HCT116 (cell line): ENCODE measurements at regions not wholly inside any gene's neighbourhood (a gene's known extent, or its start where the extent isn't known, plus 50 kb on each side); places are given as distances from the start of the nearest gene placed in this dataset.

Experiments
- ATAC-seq: fragments of 200-7000 bp; cut with Tn5 transposase; 2 replicates; pipeline ENCODE4 v1.9.1; 2020; ENCODE audit warnings: mild to moderate bottlenecking, moderate library complexity
- BruUV-seq: library from RNA; stranded (reverse); fragments of 400-500 nt; replicated peaks from 2 replicates; lab custom pipeline; 2021; lab: Mats Ljungman, UMichigan
- CTCF ChIA-PET: fragments of 300-600 bp; sonication (Branson Sonifier 250); formaldehyde crosslinking; loops from one replicate; lab custom pipeline; 2021; ENCODE audit warnings: antibody characterized with exemption; lab: Charles Lee
- POLR2A ChIA-PET: fragments of 300-600, 350-600 bp; sonication (Branson Sonifier 250); formaldehyde crosslinking; loops from one replicate; lab custom pipeline; 2021; ENCODE audit warnings: antibody characterized with exemption; lab: Charles Lee
- RAD21 ChIA-PET, 2 experiments: fragments of 300-600 bp; sonication (Branson Sonifier 250); formaldehyde crosslinking; loops; one replicate each; lab custom pipeline; 2023; ENCODE audit warnings: low total read pairs in 2 of 2; ENCODE audit not compliant: uncharacterized antibody in 2 of 2, unreplicated experiment in 2 of 2, low non-redundant PET in 1 of 2; lab: Charles Lee
- DNase-seq: peaks from one replicate; pipeline ENCODE4 v3.0.0-alpha.2; 2010; ENCODE audit warnings: low read depth, low spot score
- H2AFZ ChIP-seq: fragments of 200-600 bp; shearing (Covaris generic), sonication (generic); 2 replicates; pipeline ENCODE4 v1.6.1; 2017; ENCODE audit warnings: low read depth, mixed run types, mixed read lengths, antibody characterized with exemption, low read length; ENCODE audit not compliant: poor library complexity, severe bottlenecking
- H3K27ac ChIP-seq: 2 replicates; pipeline ENCODE4 v1.5.1; 2012; ENCODE audit warnings: low read depth, low read length
- H3K27me3 ChIP-seq: fragments of 200-600 bp; sonication (generic); 2 replicates; pipeline ENCODE4 v1.6.1; 2016; ENCODE audit warnings: mixed run types, low read length, mixed read lengths; ENCODE audit not compliant: insufficient read depth
- H3K36me3 ChIP-seq, 2 experiments: fragments of 200-500 bp in 1 of 2; fragments of 200-600 bp in 1 of 2; sonication (Bioruptor generic) in 1 of 2; sonication (generic) in 1 of 2; 2 replicates each; pipeline versions ENCODE4 v1.5.1 to v1.6.1; 2014 to 2016; ENCODE audit warnings: low read length in 2 of 2, inconsistent platforms in 1 of 2, mixed read lengths in 1 of 2, mixed run types in 1 of 2; ENCODE audit not compliant: insufficient read depth in 2 of 2, control insufficient read depth in 1 of 2
- H3K4me1 ChIP-seq, 2 experiments: fragments of 200-600 bp in 1 of 2; sonication (generic) in 1 of 2; 2 replicates each; pipeline versions ENCODE4 v1.5.1 to v1.6.1; 2012 to 2017; ENCODE audit warnings: low read length in 2 of 2, inconsistent platforms in 1 of 2, mild to moderate bottlenecking in 1 of 2, mixed read lengths in 1 of 2, mixed run types in 1 of 2, moderate library complexity in 1 of 2; ENCODE audit not compliant: insufficient read depth in 2 of 2, control insufficient read depth in 1 of 2
- H3K4me2 ChIP-seq: fragments of 200-600 bp; sonication (generic); 2 replicates; pipeline ENCODE4 v1.6.1; 2017; ENCODE audit warnings: mixed run types, low read length, mixed read lengths
- H3K4me3 ChIP-seq, 2 experiments: fragments of 200-600 bp in 1 of 2; sonication (generic) in 1 of 2; replicated peaks in 1 of 2; 2 replicates each; pipeline ENCODE4 v1.5.1; 2011 to 2016; ENCODE audit warnings: low read length in 2 of 2, control low read depth in 1 of 2, low read depth in 1 of 2, mild to moderate bottlenecking in 1 of 2, mixed read lengths in 1 of 2, mixed run types in 1 of 2
- H3K79me2 ChIP-seq: fragments of 200-600 bp; sonication (generic); 2 replicates; pipeline ENCODE4 v1.6.1; 2017; ENCODE audit warnings: mild to moderate bottlenecking, mixed run types, low read length, moderate library complexity, mixed read lengths; ENCODE audit not compliant: insufficient read depth
- H3K9ac ChIP-seq: fragments of 200-600 bp; sonication (generic); 2 replicates; pipeline ENCODE4 v1.6.1; 2016; ENCODE audit warnings: low read length, mixed read lengths
- H3K9me2 ChIP-seq: fragments of 200-600 bp; sonication (generic), shearing (Covaris generic); 2 replicates; pipeline ENCODE4 v1.6.1; 2017; ENCODE audit warnings: mixed run types, mild to moderate bottlenecking, moderate library complexity; ENCODE audit not compliant: insufficient read depth
- H3K9me3 ChIP-seq, 2 experiments: fragments of 200-500 bp in 1 of 2; fragments of 200-600 bp in 1 of 2; sonication (Bioruptor generic) in 1 of 2; sonication (generic) in 1 of 2; 2 replicates each; pipeline ENCODE4 v1.6.1; 2014 to 2017; ENCODE audit warnings: low read length in 2 of 2, mixed read lengths in 2 of 2, inconsistent platforms in 1 of 2, low read depth in 1 of 2, mild to moderate bottlenecking in 1 of 2, mixed run types in 1 of 2, moderate library complexity in 1 of 2; ENCODE audit not compliant: control insufficient read depth in 1 of 2, insufficient read depth in 1 of 2
- H4K20me1 ChIP-seq: fragments of 200-600 bp; sonication (generic), shearing (Covaris generic); 2 replicates; pipeline ENCODE4 v1.6.1; 2017; ENCODE audit warnings: mixed run types, mild to moderate bottlenecking, moderate library complexity; ENCODE audit not compliant: insufficient read depth
- ELF1 ChIP-seq: IDR thresholded peaks from 2 replicates; pipeline ENCODE4 v1.6.1; 2012; ENCODE audit warnings: low read depth, borderline replicate concordance
- EZH2 ChIP-seq: fragments of 200-600 bp; sonication (generic); IDR thresholded peaks from 2 replicates; pipeline ENCODE4 v1.6.1; 2017; ENCODE audit warnings: antibody characterized with exemption, mixed run types
- MAX ChIP-seq: IDR thresholded peaks from 2 replicates; pipeline ENCODE4 v1.6.1; 2012
- REST ChIP-seq: IDR thresholded peaks from 2 replicates; pipeline ENCODE4 v1.6.1; 2012; ENCODE audit warnings: low read depth
- SP1 ChIP-seq: IDR thresholded peaks from 2 replicates; pipeline ENCODE4 v1.6.1; 2012; ENCODE audit warnings: low read depth
- SRF ChIP-seq: IDR thresholded peaks from 2 replicates; pipeline ENCODE4 v1.6.1; 2012; ENCODE audit warnings: low read depth
- intact Hi-C: fragments of 100-400 bp; cut with micrococcal nuclease; formaldehyde crosslinking; loops from 2 replicates; pipeline ENCODE4 v1.10.0; 2022

- no TSS peak for BruUV-seq
- no peak for ATAC-seq
- RAD21 ChIA-PET: interaction anchor here (0.6 to 1.8 kb wide), 4 partner anchors 181 to 1058 kb away, joined by 3 to 8 read pairs (median 7); no protein-coding TSS in a partner anchor
- POLR2A ChIA-PET: no interaction called here
- no peak for DNase-seq
- Histone ChIP-seq H3K79me2 (no peaks in the 10 kb centered on the region), H2AFZ (no peak overlapping the region), H3K27me3 (no peaks in the 10 kb centered on the region), H4K20me1 (no peaks in the 10 kb centered on the region), H3K9ac (no peak overlapping the region), H3K4me1 (peaks cover 0 to 8% of the 10 kb centered on the region in 2 experiments; a peak in 2 of 4 replicates), H3K9me3 (no peaks in the 10 kb centered on the region), H3K9me2 (no peaks in the 10 kb centered on the region), H3K4me3 (no peak overlapping the region), H3K27ac (no peak overlapping the region), H3K4me2 (no peak overlapping the region), H3K36me3 (no peaks in the 10 kb centered on the region)
- TF ChIP-seq ELF1: no peak
- TF ChIP-seq MAX: no peak
- TF ChIP-seq EZH2: no peak
- TF ChIP-seq SRF: no peak
- no peak for TF ChIP-seq SP1
- no peak for TF ChIP-seq REST
- CTCF ChIA-PET: interaction anchor here (1.4 to 3.4 kb wide), 7 partner anchors 11 to 1265 kb away, joined by 3 to 80 read pairs (median 14); no protein-coding TSS in a partner anchor
- intact Hi-C loops: no loop called here
Measured at GRCh38 chr6:44656691-44657090, 269.2 kb downstream of the CDC5L start.
